HG02973 (cell line): ENCODE measurements at regions not wholly inside any gene's neighbourhood (a gene's known extent, or its start where the extent isn't known, plus 50 kb on each side); places are given as distances from the start of the nearest gene placed in this dataset.

Source experiments
- ATAC-seq: cut with Tn5 transposase; IDR thresholded peaks from one replicate; pipeline ENCODE4 v1.9.1; 2021; ENCODE audit warnings: moderate library complexity; ENCODE audit not compliant: unreplicated experiment

DNA sequence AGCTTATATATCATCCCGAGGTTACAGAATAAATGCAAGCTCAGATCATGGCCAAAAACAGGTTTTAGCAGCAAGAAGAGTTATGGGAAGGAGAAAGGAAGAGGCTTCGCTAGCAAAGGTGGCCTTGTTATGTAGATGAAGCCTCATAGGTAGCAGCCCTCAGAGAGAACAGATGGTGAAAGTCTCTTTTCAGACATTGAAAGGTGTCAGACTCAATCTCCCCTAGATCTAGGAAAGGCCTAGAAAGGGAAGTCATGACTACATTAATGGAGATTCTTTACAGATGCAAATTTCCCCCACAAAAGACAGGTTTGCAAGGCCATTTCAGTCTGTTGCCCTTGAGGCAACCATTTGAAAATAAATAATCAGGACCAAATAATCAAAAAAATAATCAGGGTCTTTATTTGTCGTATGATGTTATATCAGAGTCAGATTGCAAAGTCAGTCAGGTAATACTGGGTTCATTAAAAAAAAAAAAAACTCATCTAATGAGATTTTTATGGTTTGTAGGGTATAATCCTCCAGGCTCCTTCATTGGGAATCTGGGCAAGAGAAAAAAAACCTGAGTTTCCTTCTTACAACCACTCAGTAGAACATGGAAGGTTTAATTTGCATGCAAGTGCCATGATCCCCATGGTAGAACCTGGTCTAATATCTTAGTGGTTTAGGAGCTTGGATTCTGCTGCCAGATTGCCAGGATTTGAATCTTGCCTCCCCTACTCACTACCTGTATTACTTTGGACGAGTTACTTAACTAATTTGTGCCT, 50.8 kb upstream of the HTR2A start:
- ATAC-seq = no peak
